H7 (cell line): ENCODE measurements at regions not wholly inside any gene's neighbourhood (a gene's known extent, or its start where the extent isn't known, plus 50 kb on each side); places are given as distances from the start of the nearest gene placed in this dataset.
"Not testable (repeated sequence)": the region's sequence is repeated elsewhere in the genome, so short reads cannot be mapped to it uniquely, and the experiment has no call there.

Source experiments
- DNase-seq: peaks from one replicate; pipeline ENCODE4 v3.0.0; 2012
- H3K27me3 ChIP-seq: 2 replicates; pipeline ENCODE4 v1.6.0; 2011; ENCODE audit warnings: mild to moderate bottlenecking, low read length; ENCODE audit not compliant: control insufficient read depth, insufficient read depth
- H3K36me3 ChIP-seq: replicated peaks from 2 replicates; pipeline ENCODE4 v1.5.1; 2011; ENCODE audit warnings: low read length; ENCODE audit not compliant: control insufficient read depth, insufficient read depth
- H3K4me3 ChIP-seq: 2 replicates; pipeline ENCODE4 v1.5.1; 2011; ENCODE audit warnings: low read depth, mild to moderate bottlenecking, control low read depth, low read length, moderate library complexity; ENCODE audit not compliant: insufficient read depth

DNA sequence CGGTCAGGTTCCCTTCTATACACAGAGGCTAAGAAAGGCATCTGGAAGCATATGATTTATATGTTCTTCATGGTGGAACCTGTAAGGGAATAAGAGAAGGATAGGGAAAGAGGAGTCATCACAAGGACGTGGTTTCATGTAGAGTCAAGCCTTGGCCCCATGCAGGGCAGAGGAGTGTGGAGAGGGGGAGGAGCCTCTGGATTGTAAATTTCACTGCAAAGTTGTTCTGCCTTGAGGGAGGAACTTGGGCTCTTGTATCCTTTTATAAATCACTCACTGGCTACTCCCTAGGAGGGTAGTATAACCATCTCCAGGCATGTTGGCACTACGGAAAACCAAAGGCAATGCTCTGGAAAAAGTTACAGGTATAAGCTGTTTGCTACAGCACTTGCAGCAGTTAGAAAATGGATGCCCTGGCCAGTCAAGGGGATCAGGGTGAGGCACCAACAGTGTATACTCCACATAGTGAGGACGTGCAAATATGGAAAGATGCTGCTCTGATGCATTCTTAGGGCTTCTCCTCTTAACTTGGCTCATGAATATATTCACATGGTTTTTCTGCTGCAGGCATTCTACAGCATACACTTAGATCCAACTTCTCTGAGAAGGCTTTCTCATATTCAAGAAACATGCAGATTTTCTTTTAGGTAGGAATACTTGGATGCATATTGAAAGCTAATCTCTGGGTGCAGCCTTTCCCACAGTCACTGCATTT, 60.3 kb upstream of the ZNF81 start:
- DNase-seq = peak; percentile 9
- Histone ChIP-seq H3K4me3 (no peak overlapping the region), H3K36me3 (no peaks in the 10 kb centered on the region), H3K27me3 (no peaks in the 10 kb centered on the region)

GRCh38 chrX:47772764-47773163, 63.9 kb upstream of the ZNF81 start:
- Histone ChIP-seq H3K27me3 (no peaks in the 10 kb centered on the region), H3K36me3 (no peaks in the 10 kb centered on the region), H3K4me3 (no peak overlapping the region)
- no peak for DNase-seq

DNA sequence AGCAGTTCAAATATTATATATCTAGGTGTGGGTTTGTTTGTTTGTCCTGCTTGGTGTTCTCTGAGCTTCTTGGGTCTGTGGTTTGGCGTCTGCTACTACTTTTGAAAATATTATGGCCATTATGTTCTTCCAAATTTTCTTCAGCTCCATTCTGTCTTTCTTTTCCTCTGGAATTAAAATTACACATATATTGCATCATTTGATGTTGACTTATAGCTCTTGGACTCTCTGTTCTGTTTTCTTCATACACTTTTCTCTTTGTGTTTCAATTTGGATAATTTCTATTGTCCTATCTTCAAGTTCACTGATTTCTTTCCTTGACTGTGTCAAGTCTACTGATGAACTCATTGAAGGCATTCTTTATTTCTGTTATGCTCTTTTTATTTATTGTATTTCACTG, 65.2 kb upstream of the ZNF81 start:
- no peaks in the 10 kb centered on the region for H3K36me3 ChIP-seq
- no peak for DNase-seq
- H3K27me3 ChIP-seq = no peaks in the 10 kb centered on the region
- H3K4me3 ChIP-seq = no peak overlapping the region

DNA sequence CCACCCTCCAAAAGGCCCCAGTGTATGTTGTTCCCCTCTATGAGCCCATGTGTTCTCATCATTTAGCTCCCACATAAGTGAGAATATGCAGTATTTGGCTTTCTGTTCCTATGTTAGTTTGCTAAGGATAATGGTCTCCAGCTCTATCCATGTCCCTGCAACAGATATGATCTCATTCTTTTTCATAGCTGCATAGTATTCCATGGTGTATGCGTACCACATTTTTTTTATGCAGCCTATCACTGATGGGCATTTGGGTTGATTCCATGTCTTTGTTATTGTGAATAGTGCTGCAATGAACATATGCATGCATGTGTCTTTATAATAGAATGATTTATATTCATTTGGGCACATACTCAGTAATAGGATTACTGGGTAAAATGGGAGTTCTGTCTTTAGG, 73.9 kb upstream of the ZNF81 start:
- H3K4me3 ChIP-seq, H3K27me3 ChIP-seq, DNase-seq, H3K36me3 ChIP-seq: not testable (repeated sequence)

DNA sequence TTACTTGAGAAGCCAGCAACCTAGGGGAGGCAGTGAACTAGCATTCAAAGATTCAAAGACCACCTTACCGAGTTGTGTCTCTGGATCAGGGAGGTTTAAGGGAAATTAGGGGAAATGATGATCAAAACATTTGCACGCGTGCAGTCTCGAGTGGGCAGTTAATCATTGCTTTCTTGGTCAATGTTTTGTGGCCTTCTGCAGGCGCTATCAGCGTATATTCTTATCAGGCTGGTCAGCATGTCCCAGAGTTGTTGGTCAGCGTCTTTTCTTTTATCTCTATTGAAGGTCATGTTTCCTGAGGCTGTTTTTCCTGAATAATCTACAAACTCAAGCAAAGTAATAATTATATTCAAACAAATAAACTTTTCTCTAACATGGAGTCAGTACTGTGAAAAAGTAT, 84.0 kb upstream of the ZNF81 start:
- DNase-seq = no peak
- no peaks in the 10 kb centered on the region for H3K36me3 ChIP-seq
- no peak overlapping the region for H3K4me3 ChIP-seq
- H3K27me3 ChIP-seq = no peaks in the 10 kb centered on the region

GRCh38 chrX:47751670-47752069, 85.0 kb upstream of the ZNF81 start:
- Histone ChIP-seq H3K27me3 (no peaks in the 10 kb centered on the region), H3K4me3 (no peak overlapping the region), H3K36me3 (no peaks in the 10 kb centered on the region)
- peak; percentile 23 for DNase-seq

- Histone ChIP-seq H3K4me3 (no peak overlapping the region), H3K36me3 (no peaks in the 10 kb centered on the region), H3K27me3 (no peaks in the 10 kb centered on the region)
- DNase-seq = no peak
Measured at GRCh38 chrX:47749185-47749967, 87.3 kb upstream of the ZNF81 start.

GRCh38 chrX:47748576-47748975, 88.1 kb upstream of the ZNF81 start:
- no peaks in the 10 kb centered on the region for H3K36me3 ChIP-seq
- DNase-seq = no peak
- H3K27me3 ChIP-seq = no peaks in the 10 kb centered on the region
- no peak overlapping the region for H3K4me3 ChIP-seq

- Histone ChIP-seq H3K27me3 (no peaks in the 10 kb centered on the region), H3K4me3 (no peak overlapping the region)
- no peak for DNase-seq
Measured at GRCh38 chrX:47746446-47746845, 87.5 kb upstream of the UXT start.

DNA sequence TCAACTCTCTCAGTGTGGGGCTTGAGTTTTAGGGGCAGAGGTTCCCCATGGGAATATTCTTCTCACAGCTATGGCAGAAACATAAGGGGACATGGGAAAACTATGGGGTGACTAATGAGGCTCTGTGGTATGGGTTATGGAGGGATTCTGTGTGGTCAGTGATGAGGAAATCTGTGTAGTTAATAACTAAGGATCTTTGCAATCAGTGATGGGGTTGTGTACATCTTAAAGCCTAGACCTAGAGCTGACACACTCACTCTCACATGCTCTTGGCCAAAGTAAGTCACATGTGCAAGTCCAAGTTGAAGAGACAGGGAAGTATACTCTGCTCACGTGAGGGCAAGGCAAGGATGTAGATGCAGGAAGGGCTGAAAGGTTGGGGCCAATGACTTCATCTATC, 86.4 kb upstream of the UXT start:
- no peaks in the 10 kb centered on the region for H3K27me3 ChIP-seq
- no peak for DNase-seq
- H3K36me3 ChIP-seq = no peaks in the 10 kb centered on the region
- no peak overlapping the region for H3K4me3 ChIP-seq

More at GRCh38 chrX:47746446-47746845, 87.5 kb upstream of the UXT start:
- H3K36me3 ChIP-seq = no peaks in the 10 kb centered on the region

DNA sequence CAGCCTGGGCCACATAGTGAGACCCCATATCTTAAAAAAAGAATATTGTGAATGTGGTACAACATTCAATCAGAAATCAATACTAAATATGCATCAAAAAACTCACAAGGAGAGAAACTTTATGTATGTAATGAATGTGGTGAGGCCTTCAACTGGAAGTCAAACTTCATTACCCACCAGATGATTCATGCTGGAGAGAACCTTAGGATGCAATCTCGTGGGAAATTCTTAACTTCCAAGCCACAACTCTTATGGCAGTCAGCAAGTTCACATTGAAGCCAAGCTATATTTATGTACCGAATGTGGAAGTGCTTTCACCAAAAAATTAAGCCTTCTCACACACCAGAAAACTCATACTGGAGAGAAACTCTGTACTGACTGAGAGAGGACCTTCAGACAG, 84.5 kb upstream of the UXT start:
- no peak for DNase-seq
- no peaks in the 10 kb centered on the region for H3K27me3 ChIP-seq
- H3K4me3 ChIP-seq = no peak overlapping the region
- no peaks in the 10 kb centered on the region for H3K36me3 ChIP-seq

DNA sequence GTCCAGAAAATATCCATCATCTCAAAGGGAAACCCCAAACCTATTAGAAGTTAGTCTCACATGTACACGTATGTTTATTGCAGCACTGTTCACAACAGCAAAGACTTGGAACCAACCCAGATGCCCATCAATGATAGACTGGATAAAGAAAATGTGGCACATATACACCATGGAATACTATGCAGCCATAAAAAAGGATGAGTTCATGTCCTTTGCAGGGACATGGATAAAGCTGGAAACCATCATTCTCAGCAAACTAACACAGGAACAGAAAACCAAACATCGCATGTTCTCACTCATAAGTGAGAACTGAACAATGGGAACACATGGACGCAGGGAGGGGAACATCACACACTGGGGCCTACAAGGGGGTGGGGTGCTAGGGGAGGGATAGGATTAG, 79.9 kb upstream of the UXT start:
- H3K36me3 ChIP-seq = not testable (repeated sequence)

GRCh38 chrX:47723689-47724088, 64.7 kb upstream of the UXT start:
- H3K27me3 ChIP-seq = no peaks in the 10 kb centered on the region
- no peaks in the 10 kb centered on the region for H3K36me3 ChIP-seq
- H3K4me3 ChIP-seq = no peak overlapping the region
- DNase-seq = peak; percentile 40

More for the DNA sequence above, 79.9 kb upstream of the UXT start:
- DNase-seq, H3K27me3 ChIP-seq, H3K4me3 ChIP-seq: not testable (repeated sequence)

- H3K36me3 ChIP-seq = no peaks in the 10 kb centered on the region
- no peaks in the 10 kb centered on the region for H3K27me3 ChIP-seq
- DNase-seq = no peak
- no peak overlapping the region for H3K4me3 ChIP-seq
Measured at GRCh38 chrX:47723083-47723482, 64.1 kb upstream of the UXT start.

DNA sequence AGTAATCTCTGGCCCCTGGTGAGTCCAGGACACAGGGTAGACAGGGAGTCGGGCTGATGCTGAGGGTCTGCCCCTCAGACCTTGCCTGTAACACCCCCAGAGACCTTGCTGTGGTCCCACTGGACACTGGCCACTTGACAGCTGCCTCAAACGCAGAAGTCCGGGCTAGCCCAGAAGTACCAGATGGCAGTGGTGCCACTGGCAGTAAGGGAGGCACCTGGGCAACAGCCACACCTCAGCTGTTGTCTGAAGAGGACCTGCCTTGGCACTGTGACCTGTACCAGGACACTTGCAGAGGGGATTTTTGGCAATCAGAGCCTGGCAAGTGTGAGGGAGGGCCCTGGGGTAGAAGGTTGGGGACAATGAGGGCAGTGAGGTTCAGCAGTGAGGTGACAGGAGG, 63.3 kb upstream of the UXT start:
- H3K4me3 ChIP-seq = no peak overlapping the region
- no peak for DNase-seq
- H3K27me3 ChIP-seq = no peaks in the 10 kb centered on the region
- H3K36me3 ChIP-seq = no peaks in the 10 kb centered on the region
